Iris pigment epithelial cell (primary cell): ENCODE measurements at regions not wholly inside any gene's neighbourhood (a gene's known extent, or its start where the extent isn't known, plus 50 kb on each side); places are given as distances from the start of the nearest gene placed in this dataset.
A peak's percentile ranks its signal among the peaks of the same experiment; 100 is the strongest.
"Not testable (repeated sequence)": the region's sequence is repeated elsewhere in the genome, so short reads cannot be mapped to it uniquely, and the experiment has no call there.

Experiments
- DNase-seq: peaks from one replicate; pipeline ENCODE4 v3.0.0-alpha.2; 2011; ENCODE audit warnings: low read depth

- no peak for DNase-seq
Measured at GRCh38 chr14:104250175-104250574, 111.8 kb downstream of the KIF26A start.

- no peak for DNase-seq
Measured at GRCh38 chr14:104252256-104253215, 114.1 kb downstream of the KIF26A start.

GRCh38 chr14:104253223-104253822, 114.9 kb downstream of the KIF26A start:
- no peak for DNase-seq

- no peak for DNase-seq
Measured at GRCh38 chr14:104253901-104254353, 115.5 kb downstream of the KIF26A start.

GRCh38 chr14:104254735-104255400, 116.5 kb downstream of the KIF26A start:
- no peak for DNase-seq

GRCh38 chr14:104256025-104256424, 117.6 kb downstream of the KIF26A start:
- DNase-seq: no peak

GRCh38 chr14:104262515-104263514, 124.4 kb downstream of the KIF26A start:
- no peak for DNase-seq

GRCh38 chr14:104263675-104264358, 125.4 kb downstream of the KIF26A start:
- DNase-seq: no peak

GRCh38 chr14:104264495-104265265, 126.3 kb downstream of the KIF26A start:
- no peak for DNase-seq

GRCh38 chr14:104265918-104266630, 127.7 kb downstream of the KIF26A start:
- no peak for DNase-seq

GRCh38 chr14:104266631-104267575, 128.5 kb downstream of the KIF26A start:
- DNase-seq: no peak

GRCh38 chr14:104267895-104268294, 129.5 kb downstream of the KIF26A start:
- no peak for DNase-seq

GRCh38 chr14:104268295-104268694, 129.9 kb downstream of the KIF26A start:
- DNase-seq: no peak

GRCh38 chr14:104268725-104269436, 130.5 kb downstream of the KIF26A start:
- DNase-seq: no peak

GRCh38 chr14:104269511-104270241, 131.3 kb downstream of the KIF26A start:
- not testable (repeated sequence) for DNase-seq

- peak; percentile 6 for DNase-seq
Measured at GRCh38 chr14:104271391-104271790, 133.0 kb downstream of the KIF26A start.

- no peak for DNase-seq
Measured at GRCh38 chr14:104274806-104275205, 136.4 kb downstream of the KIF26A start.
